Caco-2 (cell line): ENCODE measurements at regions not wholly inside any gene's neighbourhood (a gene's known extent, or its start where the extent isn't known, plus 50 kb on each side); places are given as distances from the start of the nearest gene placed in this dataset.

Experiments used
- BruUV-seq: library from RNA; stranded (reverse); fragments of 400-500 nt; replicated peaks from 2 replicates; lab custom pipeline; 2021; lab: Mats Ljungman, UMichigan
- CTCF ChIA-PET: fragments of 300-600 bp; sonication (Branson Sonifier 250); formaldehyde crosslinking; loops from one replicate; lab custom pipeline; 2022; ENCODE audit warnings: antibody characterized with exemption; lab: Charles Lee
- POLR2A ChIA-PET: fragments of 300-600 bp; sonication (Branson Sonifier 250); formaldehyde crosslinking; loops from one replicate; lab custom pipeline; 2022; ENCODE audit warnings: antibody characterized with exemption; lab: Charles Lee
- DNase-seq, 2 experiments: peaks; one replicate each; pipeline versions ENCODE4 v3.0.0 to v3.0.0-alpha.2; 2020 to 2022
- H3K27me3 ChIP-seq: replicated peaks from 2 replicates; pipeline ENCODE4 v1.6.0; 2011; ENCODE audit warnings: low read length; ENCODE audit not compliant: control insufficient read depth, insufficient read depth
- H3K36me3 ChIP-seq: 2 replicates; pipeline ENCODE4 v1.5.1; 2011; ENCODE audit warnings: low read length; ENCODE audit not compliant: control insufficient read depth, insufficient read depth
- H3K4me1 ChIP-seq: fragments of 250-450 bp; sonication (Bioruptor Pico); 2 replicates; pipeline ENCODE4 v1.5.1; 2020; ENCODE audit warnings: mild to moderate bottlenecking
- H3K4me3 ChIP-seq: 2 replicates; pipeline ENCODE4 v1.5.1; 2011; ENCODE audit warnings: low read depth, mild to moderate bottlenecking, control low read depth, low read length
- H3K9me3 ChIP-seq: fragments of 250-450 bp; sonication (Bioruptor Pico); 2 replicates; pipeline ENCODE4 v1.5.1; 2020; ENCODE audit warnings: mild to moderate bottlenecking, moderate library complexity
- H3K27ac Mint-ChIP-seq: one replicate; pipeline ENCODE4 v1.8.0; 2022; ENCODE audit warnings: mixed read lengths; ENCODE audit not compliant: unreplicated experiment
- H3K27me3 Mint-ChIP-seq: one replicate; pipeline ENCODE4 v1.8.0; 2022; ENCODE audit warnings: mixed read lengths; ENCODE audit not compliant: insufficient read depth, unreplicated experiment
- H3K36me3 Mint-ChIP-seq: one replicate; pipeline ENCODE4 v1.8.0; 2022; ENCODE audit warnings: mild to moderate bottlenecking, mixed read lengths; ENCODE audit not compliant: insufficient read depth, unreplicated experiment
- H3K4me1 Mint-ChIP-seq: one replicate; pipeline ENCODE4 v1.8.0; 2022; ENCODE audit warnings: low read depth, mixed read lengths; ENCODE audit not compliant: unreplicated experiment
- H3K4me3 Mint-ChIP-seq: one replicate; pipeline ENCODE4 v1.8.0; 2022; ENCODE audit warnings: mild to moderate bottlenecking, moderate library complexity, mixed read lengths; ENCODE audit not compliant: unreplicated experiment
- H3K9me3 Mint-ChIP-seq: one replicate; pipeline ENCODE4 v1.8.0; 2022; ENCODE audit warnings: mixed read lengths; ENCODE audit not compliant: unreplicated experiment
- intact Hi-C: fragments of 100-400 bp; cut with micrococcal nuclease; formaldehyde crosslinking; loops from one replicate; pipeline ENCODE4 v1.10.0; 2022; ENCODE audit not compliant: unreplicated experiment
- TF ChIP-seq, protein P1 (sequence below), 2 experiments: fragments of 200-600 bp in 1 of 2; IDR thresholded peaks; 1 replicate in 1 of 2; 2 replicates in 1 of 2; pipeline versions ENCODE4 v1.5.1 to v1.8.0; 2011 to 2022; ENCODE audit warnings: antibody characterized with exemption in 1 of 2, control low read depth in 1 of 2, inconsistent platforms in 1 of 2, low read depth in 1 of 2, low read length in 1 of 2, mild to moderate bottlenecking in 1 of 2, moderate library complexity in 1 of 2; ENCODE audit not compliant: insufficient read depth in 1 of 2, severe bottlenecking in 1 of 2, unreplicated experiment in 1 of 2

DNA sequence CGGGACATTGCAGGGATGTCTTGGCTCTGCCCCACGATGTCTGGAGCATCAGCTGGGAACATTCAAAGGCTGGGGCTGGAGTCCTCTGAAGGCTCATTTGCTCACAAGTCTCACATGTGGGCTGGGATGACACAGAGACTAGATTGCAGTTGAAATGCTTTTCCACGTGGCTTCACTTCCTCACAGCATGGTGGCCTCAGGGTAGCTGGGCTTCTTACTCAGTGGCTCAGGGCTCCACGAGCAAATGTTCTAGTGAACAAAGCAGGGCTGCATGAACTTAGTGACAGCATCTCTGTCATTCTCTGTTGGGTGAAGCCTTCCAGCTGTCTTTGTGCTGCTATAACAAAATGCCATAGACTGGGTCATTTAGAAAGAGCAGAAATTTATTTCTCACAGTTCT, 247.0 kb upstream of the POU3F1 start:
- Histone ChIP-seq H3K4me1 (no peaks in the 10 kb centered on the region), H3K9me3 (no peaks in the 10 kb centered on the region), H3K4me3 (no peak overlapping the region), H3K36me3 (no peaks in the 10 kb centered on the region), H3K27me3 (no peaks in the 10 kb centered on the region)
- no peak for DNase-seq
- BruUV-seq, result no TSS peak
- Mint-ChIP-seq H3K9me3 (no peaks in the 10 kb centered on the region), H3K27me3 (peaks cover 14% of the 10 kb centered on the region), H3K4me1 (no peaks in the 10 kb centered on the region), H3K27ac (no peak overlapping the region), H3K36me3 (no peaks in the 10 kb centered on the region), H3K4me3 (no peak overlapping the region)
- TF ChIP-seq, protein P1, sequence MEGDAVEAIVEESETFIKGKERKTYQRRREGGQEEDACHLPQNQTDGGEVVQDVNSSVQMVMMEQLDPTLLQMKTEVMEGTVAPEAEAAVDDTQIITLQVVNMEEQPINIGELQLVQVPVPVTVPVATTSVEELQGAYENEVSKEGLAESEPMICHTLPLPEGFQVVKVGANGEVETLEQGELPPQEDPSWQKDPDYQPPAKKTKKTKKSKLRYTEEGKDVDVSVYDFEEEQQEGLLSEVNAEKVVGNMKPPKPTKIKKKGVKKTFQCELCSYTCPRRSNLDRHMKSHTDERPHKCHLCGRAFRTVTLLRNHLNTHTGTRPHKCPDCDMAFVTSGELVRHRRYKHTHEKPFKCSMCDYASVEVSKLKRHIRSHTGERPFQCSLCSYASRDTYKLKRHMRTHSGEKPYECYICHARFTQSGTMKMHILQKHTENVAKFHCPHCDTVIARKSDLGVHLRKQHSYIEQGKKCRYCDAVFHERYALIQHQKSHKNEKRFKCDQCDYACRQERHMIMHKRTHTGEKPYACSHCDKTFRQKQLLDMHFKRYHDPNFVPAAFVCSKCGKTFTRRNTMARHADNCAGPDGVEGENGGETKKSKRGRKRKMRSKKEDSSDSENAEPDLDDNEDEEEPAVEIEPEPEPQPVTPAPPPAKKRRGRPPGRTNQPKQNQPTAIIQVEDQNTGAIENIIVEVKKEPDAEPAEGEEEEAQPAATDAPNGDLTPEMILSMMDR (IDR thresholded peaks at IDR 0.05; ENCODE audit: insufficient read depth in 1 of 2, low read depth in 1 of 2, low read length in 1 of 2, severe bottlenecking in 1 of 2, unreplicated experiment in 1 of 2), result no peak
- intact Hi-C loops, result no loop called here
- ChIA-PET CTCF (no interaction called here), POLR2A (no interaction called here)

DNA sequence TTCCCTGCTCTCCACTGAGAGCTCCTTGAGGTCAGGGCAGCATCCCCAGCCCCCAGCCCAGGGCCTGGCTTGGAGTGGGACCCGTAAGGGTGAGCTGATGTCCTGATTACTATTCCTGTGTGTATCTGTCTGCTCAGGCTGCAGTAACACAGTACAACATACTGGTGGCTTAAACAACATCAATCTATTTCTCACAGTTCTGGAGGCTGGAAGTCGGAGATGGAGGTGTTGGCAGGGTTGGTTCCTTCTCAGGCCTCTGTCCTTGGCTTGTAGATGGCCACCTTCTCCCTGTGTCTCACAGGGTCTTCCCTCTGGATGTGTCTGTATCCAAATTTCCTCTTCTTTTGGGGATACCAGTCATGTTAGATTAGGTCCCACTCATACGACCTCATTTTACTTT, 246.4 kb upstream of the POU3F1 start:
- Histone ChIP-seq H3K9me3 (no peaks in the 10 kb centered on the region), H3K36me3 (no peaks in the 10 kb centered on the region), H3K4me1 (no peaks in the 10 kb centered on the region), H3K4me3 (no peak overlapping the region), H3K27me3 (no peaks in the 10 kb centered on the region)
- intact Hi-C loops, result no loop called here
- no TSS peak for BruUV-seq
- no peaks in the 10 kb centered on the region for H3K36me3 Mint-ChIP-seq
- TF ChIP-seq, protein P1 (IDR thresholded peaks at IDR 0.05; ENCODE audit: insufficient read depth in 1 of 2, low read depth in 1 of 2, low read length in 1 of 2, severe bottlenecking in 1 of 2, unreplicated experiment in 1 of 2), result no peak
- ChIA-PET POLR2A (no interaction called here), CTCF (no interaction called here)
- peaks cover 11% of the 10 kb centered on the region for H3K27me3 Mint-ChIP-seq
- H3K27ac Mint-ChIP-seq, result no peak overlapping the region
- no peak for DNase-seq
- no peaks in the 10 kb centered on the region for H3K9me3 Mint-ChIP-seq
- no peak overlapping the region for H3K4me3 Mint-ChIP-seq
- no peaks in the 10 kb centered on the region for H3K4me1 Mint-ChIP-seq

DNA sequence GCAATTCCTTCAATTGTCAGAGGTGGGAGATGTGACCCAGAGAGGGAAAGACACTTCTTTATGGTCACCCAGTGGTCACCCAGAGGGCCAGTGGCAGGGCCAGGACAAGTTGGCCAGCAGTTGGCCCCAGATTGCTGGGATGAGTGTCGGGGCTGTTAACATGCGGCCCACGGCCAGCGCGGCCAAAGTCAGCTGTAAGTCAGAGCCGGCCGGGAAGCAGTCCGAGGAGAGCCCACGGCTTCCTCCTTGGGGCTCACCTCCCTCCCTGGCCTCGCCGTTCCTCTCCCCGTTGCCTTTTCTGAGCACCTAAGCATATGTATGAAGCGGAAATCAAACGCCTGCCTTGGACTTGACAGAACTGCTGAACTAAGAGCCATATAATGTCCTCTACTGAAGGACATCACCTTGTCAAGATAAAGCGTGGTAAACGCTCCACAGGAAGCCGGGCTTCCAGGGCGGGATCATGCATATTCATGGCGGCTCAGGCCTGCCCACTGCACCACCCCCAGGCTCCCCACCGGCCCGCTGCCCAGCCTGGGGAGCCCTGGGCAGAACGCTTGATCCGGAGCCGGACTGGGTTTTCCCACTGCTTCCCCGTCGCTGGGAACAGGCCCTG, 245.4 kb upstream of the POU3F1 start:
- ChIA-PET CTCF (no interaction called here), POLR2A (no interaction called here)

More for the DNA sequence above, 245.4 kb upstream of the POU3F1 start:
- Histone ChIP-seq H3K27me3 (no peaks in the 10 kb centered on the region), H3K36me3 (no peaks in the 10 kb centered on the region), H3K4me3 (no peak overlapping the region), H3K4me1 (no peaks in the 10 kb centered on the region), H3K9me3 (no peaks in the 10 kb centered on the region)
- DNase-seq, result no peak
- no peaks in the 10 kb centered on the region for H3K4me1 Mint-ChIP-seq
- no peak overlapping the region for H3K27ac Mint-ChIP-seq
- no peaks in the 10 kb centered on the region for H3K36me3 Mint-ChIP-seq
- BruUV-seq, result no TSS peak
- TF ChIP-seq, protein P1 (IDR thresholded peaks at IDR 0.05; ENCODE audit: insufficient read depth in 1 of 2, low read depth in 1 of 2, low read length in 1 of 2, severe bottlenecking in 1 of 2, unreplicated experiment in 1 of 2), result no peak
- no peak overlapping the region for H3K4me3 Mint-ChIP-seq
- peaks cover 11% of the 10 kb centered on the region for H3K27me3 Mint-ChIP-seq
- intact Hi-C loops, result no loop called here
- no peaks in the 10 kb centered on the region for H3K9me3 Mint-ChIP-seq
